Kidney tubule cell (primary cell): ENCODE measurements at regions not wholly inside any gene's neighbourhood (a gene's known extent, or its start where the extent isn't known, plus 50 kb on each side); places are given as distances from the start of the nearest gene placed in this dataset.

Source experiments
- DNase-seq: peaks from one replicate; pipeline ENCODE4 v3.0.0-alpha.2; 2018; ENCODE audit warnings: low spot score

GRCh38 chr4:187417721-187418120 lies 577.9 kb upstream of the ZFP42 start:
- DNase-seq = no peak

GRCh38 chr4:187422655-187423054 lies 572.9 kb upstream of the ZFP42 start:
- DNase-seq = no peak

DNA sequence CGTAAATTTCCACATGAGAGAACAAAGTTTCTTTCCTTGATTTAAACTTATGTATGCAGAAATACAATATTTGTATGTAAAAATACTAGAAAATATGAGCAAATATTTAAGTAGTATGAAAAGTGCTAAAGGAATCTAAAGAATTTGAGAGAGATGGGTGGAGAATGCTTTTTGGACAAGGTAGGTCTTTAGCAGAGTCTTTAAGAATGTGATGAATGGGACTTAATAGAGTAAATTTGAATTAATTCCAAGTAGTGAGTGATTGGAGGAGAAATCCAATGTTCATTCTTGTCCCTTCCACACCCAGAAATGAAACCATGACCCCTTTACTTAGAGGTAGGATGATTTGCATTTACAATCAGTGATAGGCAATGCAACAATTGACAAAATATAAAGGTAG lies 570.9 kb upstream of the ZFP42 start:
- no peak for DNase-seq

DNA sequence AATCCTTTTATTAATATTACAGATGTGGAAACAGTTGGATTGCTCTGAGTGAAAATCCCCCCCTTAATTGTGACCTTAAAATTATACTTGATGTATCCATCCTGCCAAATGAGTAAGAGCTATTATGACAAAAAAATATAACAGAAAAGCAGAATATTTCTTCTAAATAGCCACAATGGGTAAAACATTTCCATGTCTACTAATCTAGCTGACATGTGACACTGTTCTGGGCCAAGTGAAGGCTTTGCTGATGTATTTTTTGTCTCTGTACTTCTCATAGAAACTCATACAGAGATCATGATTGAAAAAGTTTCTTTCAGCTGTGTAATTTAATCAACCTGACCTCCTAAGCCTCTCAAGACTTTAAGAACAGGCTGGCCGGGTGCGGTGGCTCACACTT lies 569.1 kb upstream of the ZFP42 start:
- DNase-seq = no peak

DNA sequence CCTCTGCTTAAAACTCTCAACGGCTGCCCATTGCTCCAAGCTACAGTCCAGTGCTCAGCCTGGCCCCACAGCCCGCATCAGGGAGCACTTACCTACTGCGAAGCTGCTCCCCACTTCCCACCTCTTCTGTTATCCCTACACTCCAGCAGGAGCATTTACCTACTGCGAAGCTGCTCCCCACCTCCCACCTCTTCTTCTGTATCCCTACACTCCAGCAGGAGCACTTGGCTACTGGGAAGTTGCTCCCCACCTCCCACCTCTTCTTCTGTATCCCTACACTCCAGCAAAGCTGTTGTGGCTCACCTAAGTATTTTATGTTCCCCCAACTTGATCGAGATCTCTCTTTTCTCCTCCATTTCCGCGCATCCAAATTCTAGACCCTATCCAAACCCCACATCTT lies 563.3 kb upstream of the ZFP42 start:
- no peak for DNase-seq

DNA sequence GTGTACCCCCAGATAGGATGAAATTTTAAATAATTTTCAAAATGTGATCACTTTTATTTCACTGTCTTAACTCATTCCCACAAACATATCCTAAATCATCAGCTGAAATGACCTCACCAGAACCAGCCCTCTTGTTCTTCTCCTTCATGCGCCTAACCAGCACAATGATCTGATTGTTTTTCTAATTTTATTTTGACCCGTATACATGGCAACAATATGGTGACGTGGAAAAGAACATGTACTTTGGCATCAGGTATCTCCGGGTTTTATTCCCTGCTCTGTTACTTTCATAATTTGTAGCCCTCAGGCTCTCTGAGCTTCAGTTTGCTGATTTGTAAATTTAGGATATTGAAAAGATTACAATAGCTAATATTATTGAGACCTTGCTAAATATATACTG lies 562.4 kb upstream of the ZFP42 start:
- DNase-seq = no peak

DNA sequence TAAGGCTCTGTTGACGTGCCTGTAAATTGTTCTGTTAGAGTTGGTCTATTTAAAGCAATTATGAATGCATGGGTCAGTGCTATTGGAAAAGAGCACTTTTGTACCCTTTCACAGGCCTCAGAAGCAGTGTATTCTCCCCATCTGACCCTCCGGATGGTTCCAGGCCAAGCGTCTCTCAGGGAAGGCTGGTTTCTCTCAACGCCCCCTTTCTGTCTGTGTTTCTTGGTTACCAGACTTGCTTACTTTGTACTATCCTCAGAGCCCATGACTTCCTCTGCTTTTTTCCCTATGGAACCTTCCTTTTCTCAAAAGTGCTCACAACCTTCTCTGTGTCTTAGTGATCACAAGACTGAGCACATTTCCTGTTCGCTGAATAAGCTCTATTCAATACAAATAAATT lies 559.3 kb upstream of the ZFP42 start:
- no peak for DNase-seq

GRCh38 chr4:187444061-187444460 lies 551.5 kb upstream of the ZFP42 start:
- peak; percentile 55 for DNase-seq

DNA sequence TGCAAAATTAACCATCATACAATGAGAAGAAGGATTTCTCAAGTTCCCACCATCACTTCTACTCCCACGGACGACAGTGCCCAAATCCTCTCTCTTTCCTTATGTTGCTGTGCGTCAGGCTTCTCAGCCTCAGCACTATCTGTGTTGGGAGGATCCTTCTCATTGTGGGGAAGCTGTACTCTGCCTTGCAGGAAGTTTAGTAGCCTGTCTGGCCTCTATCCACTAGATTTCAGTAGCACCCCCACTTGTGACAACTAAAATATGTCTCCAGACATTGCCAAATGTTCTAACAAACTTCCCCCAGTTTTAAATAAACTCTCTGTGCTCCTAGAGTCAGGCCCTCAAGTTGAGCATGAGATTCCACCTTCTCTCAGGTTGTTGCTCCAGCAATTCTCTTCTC lies 545.9 kb upstream of the ZFP42 start:
- DNase-seq = no peak

DNA sequence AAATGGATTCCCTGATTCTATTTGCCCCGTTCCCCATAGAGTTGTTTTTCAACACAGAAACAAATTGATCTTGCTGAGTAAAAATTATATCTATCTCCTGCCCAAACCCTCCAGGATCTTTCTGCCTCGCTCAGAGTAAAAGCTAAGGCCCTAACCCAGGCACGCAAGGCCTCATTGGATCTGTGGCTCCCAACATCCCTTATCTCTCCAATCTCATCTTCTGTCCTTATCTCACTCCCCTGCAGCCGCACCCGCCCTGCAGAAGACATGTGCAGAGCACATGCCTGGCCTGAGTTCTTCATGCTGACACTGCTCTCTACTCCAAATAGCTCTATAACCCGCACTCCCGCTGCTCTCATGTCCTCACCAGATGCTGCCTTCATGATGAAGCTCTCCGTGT lies 543.8 kb upstream of the ZFP42 start:
- DNase-seq = no peak

DNA sequence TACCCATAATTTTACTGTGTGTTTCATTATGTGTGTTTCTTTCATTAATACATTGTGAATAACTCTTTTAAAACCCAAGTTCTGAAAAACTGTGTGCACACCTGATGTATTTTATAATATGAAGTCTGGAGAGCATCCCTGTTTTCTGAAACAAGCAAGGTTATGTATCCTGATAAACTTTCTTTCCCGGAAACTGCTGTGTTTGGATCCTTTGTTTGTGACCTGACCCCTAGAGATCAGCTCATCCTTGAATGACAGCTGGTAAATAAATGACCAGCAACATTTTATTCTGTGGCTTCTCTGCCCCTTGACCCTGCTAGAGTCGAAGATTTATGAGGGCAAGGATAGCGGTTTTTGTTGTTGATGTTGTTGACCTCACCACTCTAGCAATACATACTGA lies 535.6 kb upstream of the ZFP42 start:
- DNase-seq = no peak

DNA sequence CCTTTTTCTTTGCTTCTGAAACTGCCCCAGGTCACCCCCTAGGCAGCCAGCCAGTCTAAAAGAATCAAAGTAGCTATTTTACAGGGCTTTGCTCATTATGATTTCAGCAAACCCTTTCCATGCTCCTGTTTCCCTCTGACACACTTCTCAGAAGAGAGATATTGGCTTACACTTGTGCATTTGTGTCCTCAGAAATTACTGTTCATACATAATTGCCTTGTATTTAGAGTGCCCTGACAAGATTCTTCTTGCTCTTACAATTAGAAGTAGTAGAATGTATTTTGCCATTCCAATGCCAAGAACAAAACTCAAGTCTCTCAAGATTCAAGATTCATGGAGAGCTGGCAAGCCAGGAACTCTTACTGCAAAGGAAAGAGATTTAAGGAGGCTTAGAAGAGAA lies 531.0 kb upstream of the ZFP42 start:
- no peak for DNase-seq

DNA sequence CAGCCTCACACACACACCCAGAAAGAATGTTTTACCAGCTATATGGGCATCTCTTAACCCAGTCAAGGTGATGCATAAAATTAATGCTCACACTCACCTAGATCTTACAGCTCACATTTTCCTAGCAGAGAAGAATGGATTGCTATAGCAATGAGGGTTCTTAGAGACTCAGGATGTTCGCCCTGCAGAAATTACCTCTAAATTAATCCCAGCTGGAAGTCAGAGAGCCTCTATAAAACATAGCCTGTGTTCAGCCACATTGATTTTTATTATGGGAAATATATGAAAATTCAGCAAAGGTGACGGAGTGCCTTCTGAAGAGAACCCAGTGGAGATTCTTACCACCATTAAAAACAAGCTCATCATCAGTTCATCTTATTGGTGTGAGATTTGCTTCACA lies 528.3 kb upstream of the ZFP42 start:
- DNase-seq = no peak

- DNase-seq = no peak
Measured at GRCh38 chr4:187469627-187470026, 525.9 kb upstream of the ZFP42 start.

DNA sequence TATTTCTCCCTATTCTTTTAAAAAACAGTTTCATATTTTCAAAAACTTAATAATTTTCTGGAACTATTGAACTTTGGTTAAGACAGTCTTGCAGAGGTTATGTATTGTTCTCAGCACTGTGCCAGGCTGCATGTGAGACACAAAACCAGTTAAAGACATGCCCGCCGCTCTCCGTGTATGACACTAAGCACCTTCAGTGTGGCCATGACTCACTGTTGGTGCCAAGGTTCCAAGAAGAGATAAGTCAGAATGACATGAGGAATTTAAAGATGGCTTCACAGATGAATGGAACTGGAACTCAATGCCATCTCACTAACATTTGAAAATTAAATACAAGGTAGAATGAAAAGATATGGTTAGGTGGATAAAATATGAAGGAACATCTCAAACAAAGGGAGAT lies 525.5 kb upstream of the ZFP42 start:
- peak; percentile 6 for DNase-seq

DNA sequence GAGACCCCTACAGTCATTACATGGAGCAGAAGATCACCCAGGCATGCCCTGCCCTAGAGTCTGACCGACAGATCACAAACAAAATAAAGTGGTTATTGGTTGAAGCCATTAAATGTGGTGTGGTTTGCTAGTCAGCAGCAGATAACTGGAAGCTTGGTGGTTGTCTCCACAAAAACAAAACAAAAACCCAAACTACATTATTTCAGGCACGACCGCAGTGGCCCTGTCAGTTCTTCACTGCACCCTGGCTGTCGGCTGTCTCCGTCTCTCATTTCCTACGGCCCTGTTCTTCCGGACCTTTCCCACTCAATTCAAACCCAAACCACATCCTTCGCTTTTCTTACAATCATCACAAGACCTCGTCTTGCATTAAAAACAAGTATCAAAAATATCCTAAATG lies 521.3 kb upstream of the ZFP42 start:
- DNase-seq = no peak

GRCh38 chr4:187475901-187476300 lies 519.7 kb upstream of the ZFP42 start:
- no peak for DNase-seq

- DNase-seq = no peak
Measured at GRCh38 chr4:187477224-187477623, 518.3 kb upstream of the ZFP42 start.

DNA sequence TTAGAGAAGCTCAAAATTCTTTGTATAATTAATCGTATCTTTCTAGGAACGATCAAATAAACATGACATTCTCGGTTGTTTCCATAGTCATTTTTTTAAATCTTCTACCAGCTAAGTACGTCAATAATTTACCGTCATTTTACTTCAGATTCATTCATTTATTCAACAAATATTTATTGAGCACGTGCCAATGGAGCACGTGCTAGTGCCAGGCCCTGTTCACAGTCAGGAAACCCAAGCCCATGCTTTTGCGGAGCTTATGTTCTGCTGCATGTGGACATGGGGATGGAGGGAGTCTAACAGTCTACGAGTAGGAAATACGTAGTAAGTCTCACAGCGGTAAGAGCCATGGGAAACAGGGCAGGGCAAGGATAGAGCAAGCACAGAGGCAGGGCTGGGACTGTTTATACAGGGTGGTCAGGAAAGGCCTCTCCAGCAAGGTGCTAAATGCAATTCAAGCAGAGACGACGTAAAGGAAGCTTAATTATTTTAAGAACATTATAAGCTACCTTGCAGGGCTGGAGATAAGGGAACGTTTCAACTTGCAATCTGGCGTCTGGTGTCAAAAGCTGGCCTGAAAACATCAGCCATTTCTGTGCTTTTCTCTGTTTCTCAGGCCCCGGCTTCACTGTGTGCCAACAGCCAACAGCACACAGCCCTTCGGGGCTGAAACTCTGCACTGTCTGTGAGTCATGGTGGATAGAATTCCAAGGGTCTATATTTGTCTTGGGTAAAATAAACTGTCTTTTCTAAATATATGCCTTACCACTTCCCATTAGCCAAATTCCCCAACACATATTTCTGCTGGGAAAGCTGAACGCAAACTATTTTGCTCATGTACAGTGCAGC lies 517.1 kb upstream of the ZFP42 start:
- peak; percentile 33 for DNase-seq

GRCh38 chr4:187479511-187479910 lies 516.1 kb upstream of the ZFP42 start:
- no peak for DNase-seq

- no peak for DNase-seq
Measured at GRCh38 chr4:187480146-187481145, 515.1 kb upstream of the ZFP42 start.

DNA sequence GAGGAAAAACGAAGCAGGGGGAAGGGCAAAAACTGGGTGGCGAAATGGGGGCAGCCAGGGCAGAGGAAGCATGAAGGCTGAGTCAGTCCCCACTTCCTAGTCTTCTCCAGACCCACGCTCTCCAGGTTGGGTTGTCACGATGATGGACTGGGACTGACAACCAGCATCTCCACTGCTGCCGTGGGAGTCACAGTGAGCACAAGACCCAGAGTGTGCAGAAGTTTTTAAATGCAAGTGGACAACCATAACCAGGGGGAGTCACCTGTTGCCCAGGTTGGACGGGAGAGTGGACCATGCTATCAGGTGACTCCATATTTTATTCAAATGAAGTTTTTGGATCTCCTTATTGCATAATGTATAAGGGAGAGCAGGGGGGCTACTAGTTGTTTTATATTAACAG lies 511.4 kb upstream of the ZFP42 start:
- no peak for DNase-seq

DNA sequence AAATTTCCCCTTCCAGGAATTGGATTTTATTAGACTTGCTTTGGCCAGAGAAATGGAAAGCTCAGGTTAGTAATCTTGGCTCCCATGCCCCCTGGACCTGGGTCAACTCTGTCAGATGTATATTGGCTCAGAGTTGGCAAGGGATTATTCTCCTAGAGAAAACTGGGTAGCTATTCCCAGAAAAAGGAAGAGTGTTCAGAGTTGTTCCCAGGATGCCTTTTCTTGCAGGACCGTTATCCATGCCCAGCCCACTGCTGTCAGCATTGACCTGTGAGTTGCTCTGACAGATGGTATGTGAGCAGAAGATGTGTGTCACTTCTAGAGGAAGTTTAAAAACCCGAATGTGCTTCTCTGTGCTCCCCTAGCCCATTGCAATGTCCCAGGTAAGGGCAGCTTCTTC lies 509.9 kb upstream of the ZFP42 start:
- DNase-seq = no peak
